22Rv1 (cell line): ENCODE measurements at regions not wholly inside any gene's neighbourhood (a gene's known extent, or its start where the extent isn't known, plus 50 kb on each side); places are given as distances from the start of the nearest gene placed in this dataset.

Experiments used
- H3K27ac ChIP-seq: fragments of 450-650 bp; 2 replicates; pipeline ENCODE4 v1.5.1; 2017
- CTCF ChIP-seq: fragments of 450-650 bp; IDR thresholded peaks from 2 replicates; pipeline ENCODE4 v1.5.1; 2017; ENCODE audit warnings: mild to moderate bottlenecking
- ZFX ChIP-seq: fragments of 450-650 bp; IDR thresholded peaks from 2 replicates; pipeline ENCODE4 v1.6.1; 2017; ENCODE audit warnings: antibody characterized with exemption, borderline replicate concordance

GRCh38 chr5:20098694-20099093 is 110.7 kb upstream of the CDH18 start:
- TF ChIP-seq CTCF (no peak), ZFX (no peak)
- no peak overlapping the region for H3K27ac ChIP-seq

GRCh38 chr5:20088361-20088760 is 100.4 kb upstream of the CDH18 start:
- H3K27ac ChIP-seq: no peak overlapping the region
- TF ChIP-seq ZFX (no peak), CTCF (no peak)

GRCh38 chr5:20087299-20087698 is 99.3 kb upstream of the CDH18 start:
- H3K27ac ChIP-seq: no peak overlapping the region
- TF ChIP-seq CTCF: no peak
- TF ChIP-seq ZFX: no peak

GRCh38 chr5:20077186-20077585 is 89.2 kb upstream of the CDH18 start:
- H3K27ac ChIP-seq: no peak overlapping the region
- TF ChIP-seq CTCF (no peak), ZFX (no peak)

GRCh38 chr5:20056933-20057332 is 68.9 kb upstream of the CDH18 start:
- TF ChIP-seq ZFX (no peak), CTCF (no peak)
- H3K27ac ChIP-seq: peak overlapping the region; percentile 69

GRCh38 chr5:20055301-20055700 is 67.3 kb upstream of the CDH18 start:
- TF ChIP-seq ZFX (no peak), CTCF (no peak)

GRCh38 chr5:20050262-20050661 is 62.3 kb upstream of the CDH18 start:
- TF ChIP-seq CTCF: no peak
- no peak overlapping the region for H3K27ac ChIP-seq

More at GRCh38 chr5:20055301-20055700, 67.3 kb upstream of the CDH18 start:
- no peak overlapping the region for H3K27ac ChIP-seq
